GM12864 (cell line): ENCODE measurements at regions not wholly inside any gene's neighbourhood (a gene's known extent, or its start where the extent isn't known, plus 50 kb on each side); places are given as distances from the start of the nearest gene placed in this dataset.

ENCODE experiments used
- DNase-seq: peaks from one replicate; pipeline ENCODE4 v3.0.0-alpha.2; 2011; ENCODE audit warnings: low read depth
- H3K4me3 ChIP-seq: 2 replicates; pipeline ENCODE4 v1.5.1; 2011; ENCODE audit warnings: mild to moderate bottlenecking, low read depth, low read length, control low read depth
- CTCF ChIP-seq: IDR thresholded peaks from 2 replicates; pipeline ENCODE4 v1.5.1; 2011; ENCODE audit warnings: low read depth, mild to moderate bottlenecking, moderate library complexity, low read length, control low read depth, inconsistent platforms; ENCODE audit errors: missing control alignments

GRCh38 chr19:30156646-30157045 lies 214.6 kb downstream of the URI1 start:
- no peak for TF ChIP-seq CTCF
- DNase-seq = no peak
- no peak overlapping the region for H3K4me3 ChIP-seq

- TF ChIP-seq CTCF = no peak
- no peak overlapping the region for H3K4me3 ChIP-seq
- DNase-seq = no peak
These were observed 213.9 kb upstream of the ZNF536 start for GRCh38 chr19:30158067-30158892.

- TF ChIP-seq CTCF = no peak
These were observed 213.3 kb upstream of the ZNF536 start for GRCh38 chr19:30158893-30159245.

GRCh38 chr19:30159636-30160035 lies 212.5 kb upstream of the ZNF536 start:
- no peak overlapping the region for H3K4me3 ChIP-seq
- TF ChIP-seq CTCF = no peak
- no peak for DNase-seq

More at GRCh38 chr19:30158893-30159245, 213.3 kb upstream of the ZNF536 start:
- no peak overlapping the region for H3K4me3 ChIP-seq
- DNase-seq = no peak

- TF ChIP-seq CTCF = no peak
- H3K4me3 ChIP-seq = no peak overlapping the region
These were observed 211.8 kb upstream of the ZNF536 start for GRCh38 chr19:30160426-30160825.

GRCh38 chr19:30161021-30161655 lies 211.0 kb upstream of the ZNF536 start:
- H3K4me3 ChIP-seq = no peak overlapping the region
- no peak for TF ChIP-seq CTCF
- DNase-seq = no peak

More at GRCh38 chr19:30160426-30160825, 211.8 kb upstream of the ZNF536 start:
- DNase-seq = no peak
